RKO (cell line): ENCODE measurements at regions not wholly inside any gene's neighbourhood (a gene's known extent, or its start where the extent isn't known, plus 50 kb on each side); places are given as distances from the start of the nearest gene placed in this dataset.
"Not testable (repeated sequence)": the region's sequence is repeated elsewhere in the genome, so short reads cannot be mapped to it uniquely, and the experiment has no call there.

ENCODE experiments used
- DNase-seq: peaks from one replicate; pipeline ENCODE4 v3.0.0-alpha.2; 2016; ENCODE audit warnings: low spot score

- DNase-seq = no peak
Observed at GRCh38 chr1:98575955-98576354, 85.6 kb upstream of the SNX7 start.

GRCh38 chr1:98565951-98566350 is 95.6 kb upstream of the SNX7 start:
- DNase-seq = no peak

- DNase-seq = no peak
Observed at GRCh38 chr1:98559291-98559690, 102.2 kb upstream of the SNX7 start.

GRCh38 chr1:98557895-98558294 is 103.6 kb upstream of the SNX7 start:
- no peak for DNase-seq

GRCh38 chr1:98556521-98557158 is 104.9 kb upstream of the SNX7 start:
- peak; percentile 69 for DNase-seq

GRCh38 chr1:98555814-98556213 is 105.7 kb upstream of the SNX7 start:
- DNase-seq = no peak

- DNase-seq = not testable (repeated sequence)
Observed at GRCh38 chr1:98552576-98553074, 108.9 kb upstream of the SNX7 start.

GRCh38 chr1:98550076-98550475 is 111.4 kb upstream of the SNX7 start:
- no peak for DNase-seq

- DNase-seq = no peak
Observed at GRCh38 chr1:98546319-98546718, 115.2 kb upstream of the SNX7 start.

- no peak for DNase-seq
Observed at GRCh38 chr1:98538106-98538505, 123.4 kb upstream of the SNX7 start.

- no peak for DNase-seq
Observed at GRCh38 chr1:98523256-98523655, 138.3 kb upstream of the SNX7 start.

- DNase-seq = no peak
Observed at GRCh38 chr1:98516306-98516705, 145.2 kb upstream of the SNX7 start.

GRCh38 chr1:98515744-98516143 is 145.8 kb upstream of the SNX7 start:
- DNase-seq = no peak

GRCh38 chr1:98512216-98512615 is 149.3 kb upstream of the SNX7 start:
- not testable (repeated sequence) for DNase-seq

GRCh38 chr1:98503771-98504170 is 157.8 kb upstream of the SNX7 start:
- DNase-seq = no peak

- no peak for DNase-seq
Observed at GRCh38 chr1:98502937-98503336, 158.6 kb upstream of the SNX7 start.

- DNase-seq = no peak
Observed at GRCh38 chr1:98500324-98500723, 161.2 kb upstream of the SNX7 start.

GRCh38 chr1:98498651-98499050 is 162.9 kb upstream of the SNX7 start:
- DNase-seq = no peak

- DNase-seq = no peak
Observed at GRCh38 chr1:98497497-98497896, 164.0 kb upstream of the SNX7 start.

GRCh38 chr1:98496256-98496995 is 165.1 kb upstream of the SNX7 start:
- no peak for DNase-seq

- no peak for DNase-seq
Observed at GRCh38 chr1:98493469-98493868, 168.1 kb upstream of the SNX7 start.

- no peak for DNase-seq
Observed at GRCh38 chr1:98490099-98490498, 171.4 kb upstream of the SNX7 start.

GRCh38 chr1:98487620-98488019 is 173.9 kb upstream of the SNX7 start:
- no peak for DNase-seq

GRCh38 chr1:98482611-98483010 is 178.9 kb upstream of the SNX7 start:
- DNase-seq = no peak
